IPS-15b (cell line): ENCODE measurements at regions not wholly inside any gene's neighbourhood (a gene's known extent, or its start where the extent isn't known, plus 50 kb on each side); places are given as distances from the start of the nearest gene placed in this dataset.

Experiments
- H3K27me3 ChIP-seq: one replicate; pipeline ENCODE4 v1.6.1; 2013; ENCODE audit warnings: low read length; ENCODE audit not compliant: control insufficient read depth, insufficient read depth
- H3K36me3 ChIP-seq: one replicate; pipeline ENCODE4 v1.6.1; 2013; ENCODE audit warnings: low read length; ENCODE audit not compliant: control insufficient read depth, insufficient read depth
- H3K4me1 ChIP-seq: one replicate; pipeline ENCODE4 v1.6.1; 2013; ENCODE audit warnings: mild to moderate bottlenecking, low read length; ENCODE audit not compliant: control insufficient read depth, insufficient read depth
- H3K4me3 ChIP-seq: one replicate; pipeline ENCODE4 v1.5.1; 2013; ENCODE audit warnings: low read depth, low read length
- H3K9ac ChIP-seq: one replicate; pipeline ENCODE4 v1.6.1; 2013; ENCODE audit warnings: low read depth, mild to moderate bottlenecking, low read length
- H3K9me3 ChIP-seq: one replicate; pipeline ENCODE4 v1.6.1; 2013; ENCODE audit warnings: mild to moderate bottlenecking, low read length; ENCODE audit not compliant: control insufficient read depth, insufficient read depth

DNA sequence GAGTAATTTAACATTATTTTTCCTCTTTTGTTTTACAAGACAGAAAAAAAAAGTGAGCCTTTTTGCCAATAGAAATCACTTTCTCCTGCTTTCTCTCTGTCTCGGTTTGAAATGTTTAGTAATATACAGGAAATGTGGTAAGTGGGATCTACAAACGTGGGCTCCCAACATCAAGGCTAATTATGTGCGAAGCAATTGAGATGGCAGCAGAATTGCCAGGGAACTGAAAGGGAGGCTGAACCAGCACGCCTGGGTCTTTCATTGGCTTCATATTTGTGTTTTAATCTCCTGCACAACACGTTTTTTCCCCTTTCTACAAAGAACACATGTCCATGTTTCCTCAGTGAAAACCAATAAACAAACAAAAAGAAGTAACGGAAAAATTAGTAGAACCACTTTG, 743.9 kb upstream of the SOX9 start:
- H3K27me3 ChIP-seq = no peaks in the 10 kb centered on the region
- H3K9ac ChIP-seq = no peak overlapping the region
- H3K36me3 ChIP-seq = no peaks in the 10 kb centered on the region
- H3K4me3 ChIP-seq = no peak overlapping the region
- H3K9me3 ChIP-seq = no peaks in the 10 kb centered on the region
- no peaks in the 10 kb centered on the region for H3K4me1 ChIP-seq

DNA sequence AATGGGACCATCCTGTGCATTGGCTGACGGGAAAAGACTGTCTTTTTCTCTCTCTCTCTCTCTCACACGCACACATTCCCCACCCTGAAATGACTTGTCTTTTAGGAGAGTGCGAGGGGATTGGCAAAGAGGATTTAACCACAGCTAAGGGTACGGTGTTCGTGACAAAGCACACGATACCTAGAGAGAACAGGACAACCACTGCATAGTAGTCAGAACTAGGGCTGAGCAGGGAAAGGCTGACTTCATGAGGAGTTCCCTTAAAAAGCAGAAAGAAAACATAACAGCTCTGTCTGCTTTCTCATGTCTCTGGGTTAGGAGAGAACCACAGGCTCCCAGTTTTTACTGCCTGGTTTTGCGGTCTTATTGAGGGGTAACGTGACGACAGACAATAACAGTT, 742.8 kb upstream of the SOX9 start:
- H3K36me3 ChIP-seq = no peaks in the 10 kb centered on the region
- no peaks in the 10 kb centered on the region for H3K4me1 ChIP-seq
- no peak overlapping the region for H3K4me3 ChIP-seq
- H3K27me3 ChIP-seq = no peaks in the 10 kb centered on the region
- no peaks in the 10 kb centered on the region for H3K9me3 ChIP-seq
- H3K9ac ChIP-seq = no peak overlapping the region

DNA sequence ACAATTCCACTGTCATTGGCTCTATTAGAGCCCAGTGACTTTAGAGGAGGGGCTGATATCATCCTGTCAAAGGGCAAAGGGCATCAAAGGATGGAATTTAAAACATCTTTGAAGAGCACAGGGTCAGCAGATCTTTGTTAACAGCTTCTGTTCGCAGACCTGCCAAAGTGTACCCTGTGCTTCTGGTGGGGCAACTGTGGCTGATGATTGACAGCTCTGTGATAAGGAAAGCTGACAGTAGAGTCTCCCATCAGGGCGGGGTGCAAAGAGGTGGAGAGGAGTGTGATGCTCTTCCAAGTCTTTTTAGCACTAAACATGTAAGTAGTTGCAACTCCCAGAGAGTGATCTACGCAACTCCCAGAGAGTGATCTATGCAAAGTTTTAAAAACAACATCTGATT, 742.1 kb upstream of the SOX9 start:
- Histone ChIP-seq H3K4me3 (no peak overlapping the region), H3K9me3 (no peaks in the 10 kb centered on the region), H3K36me3 (no peaks in the 10 kb centered on the region), H3K27me3 (no peaks in the 10 kb centered on the region), H3K9ac (no peak overlapping the region), H3K4me1 (no peaks in the 10 kb centered on the region)

DNA sequence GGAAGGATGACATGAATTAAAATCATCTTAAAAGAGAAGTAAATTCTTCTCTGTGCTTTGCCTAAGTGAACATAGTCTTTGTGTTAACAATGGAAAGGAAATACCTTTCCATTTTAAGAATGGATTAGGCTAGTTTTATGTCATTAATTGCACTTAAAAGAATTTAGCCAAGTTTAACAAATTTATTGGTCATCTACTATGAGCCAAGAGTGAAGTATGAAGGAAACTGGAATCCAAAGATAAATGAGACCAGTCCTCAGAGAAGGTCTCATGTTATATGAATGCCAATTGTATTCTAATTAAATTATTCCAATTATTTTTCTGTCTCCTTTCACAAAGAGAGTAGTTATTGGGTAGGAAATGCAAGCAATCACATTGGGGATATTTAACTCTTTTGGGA, 741.3 kb upstream of the SOX9 start:
- Histone ChIP-seq H3K36me3 (no peaks in the 10 kb centered on the region), H3K4me3 (no peak overlapping the region), H3K9ac (no peak overlapping the region), H3K4me1 (no peaks in the 10 kb centered on the region), H3K9me3 (no peaks in the 10 kb centered on the region), H3K27me3 (no peaks in the 10 kb centered on the region)

DNA sequence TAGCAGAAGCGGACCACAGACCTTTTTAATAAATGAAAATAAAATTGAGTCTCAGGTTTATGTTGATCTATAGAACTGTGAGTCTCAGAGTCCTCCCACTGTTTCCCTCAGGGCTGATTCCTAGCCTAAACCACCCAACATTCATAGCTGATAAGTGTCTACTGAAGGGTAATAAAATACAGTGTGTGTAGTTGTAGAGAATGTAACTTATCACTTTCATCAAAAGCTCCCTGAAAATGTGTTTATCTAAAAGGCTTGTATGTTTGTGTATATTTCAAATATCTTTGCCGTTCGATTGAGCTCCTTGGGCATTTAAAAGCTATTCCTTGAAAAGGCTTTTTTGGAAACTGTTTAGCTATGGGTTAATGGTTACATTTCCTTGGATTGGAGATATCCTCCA, 740.3 kb upstream of the SOX9 start:
- H3K36me3 ChIP-seq = no peaks in the 10 kb centered on the region
- H3K9ac ChIP-seq = no peak overlapping the region
- no peaks in the 10 kb centered on the region for H3K4me1 ChIP-seq
- H3K9me3 ChIP-seq = no peaks in the 10 kb centered on the region
- H3K27me3 ChIP-seq = no peaks in the 10 kb centered on the region
- no peak overlapping the region for H3K4me3 ChIP-seq

DNA sequence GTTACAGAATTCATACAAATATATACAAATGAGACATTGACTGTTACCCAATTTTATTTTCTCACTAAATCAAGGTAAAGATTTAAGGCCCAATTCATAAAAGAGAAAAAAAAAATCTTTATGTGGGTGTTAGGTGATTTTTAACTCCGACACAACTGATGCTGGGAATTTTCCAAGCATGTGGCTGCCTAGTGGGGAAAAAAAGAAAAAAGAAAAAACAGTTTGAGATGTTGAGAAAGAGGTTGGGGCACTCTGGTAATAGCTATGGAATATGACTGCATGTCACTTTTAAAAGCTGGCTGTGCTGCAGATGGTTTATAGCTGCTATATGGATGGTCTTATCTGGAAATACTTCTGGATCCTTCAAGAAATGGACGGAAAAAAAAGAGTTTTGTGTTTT, 739.9 kb upstream of the SOX9 start:
- Histone ChIP-seq H3K4me3 (no peak overlapping the region), H3K36me3 (no peaks in the 10 kb centered on the region), H3K9me3 (no peaks in the 10 kb centered on the region), H3K27me3 (no peaks in the 10 kb centered on the region), H3K4me1 (no peaks in the 10 kb centered on the region), H3K9ac (no peak overlapping the region)

DNA sequence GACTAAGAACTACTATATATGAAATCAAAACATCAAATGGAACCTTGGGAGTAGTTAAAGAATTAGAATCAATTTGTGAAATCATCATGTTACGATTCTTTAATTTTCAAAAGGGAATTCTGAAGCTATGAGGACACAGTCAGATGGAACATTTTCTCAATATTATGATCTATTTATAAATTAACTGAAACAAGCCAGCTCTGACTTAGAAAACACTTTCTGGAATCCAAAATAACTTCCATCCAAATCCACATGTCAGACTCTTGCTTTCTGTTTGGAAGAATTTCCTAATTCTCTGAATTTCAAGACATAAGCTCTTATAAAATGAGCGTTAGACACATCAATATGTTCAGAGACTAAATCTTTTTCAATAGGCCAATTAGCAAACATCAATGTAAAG, 737.7 kb upstream of the SOX9 start:
- no peaks in the 10 kb centered on the region for H3K36me3 ChIP-seq
- no peak overlapping the region for H3K9ac ChIP-seq
- H3K4me3 ChIP-seq = no peak overlapping the region
- H3K27me3 ChIP-seq = no peaks in the 10 kb centered on the region
- no peaks in the 10 kb centered on the region for H3K4me1 ChIP-seq
- no peaks in the 10 kb centered on the region for H3K9me3 ChIP-seq

DNA sequence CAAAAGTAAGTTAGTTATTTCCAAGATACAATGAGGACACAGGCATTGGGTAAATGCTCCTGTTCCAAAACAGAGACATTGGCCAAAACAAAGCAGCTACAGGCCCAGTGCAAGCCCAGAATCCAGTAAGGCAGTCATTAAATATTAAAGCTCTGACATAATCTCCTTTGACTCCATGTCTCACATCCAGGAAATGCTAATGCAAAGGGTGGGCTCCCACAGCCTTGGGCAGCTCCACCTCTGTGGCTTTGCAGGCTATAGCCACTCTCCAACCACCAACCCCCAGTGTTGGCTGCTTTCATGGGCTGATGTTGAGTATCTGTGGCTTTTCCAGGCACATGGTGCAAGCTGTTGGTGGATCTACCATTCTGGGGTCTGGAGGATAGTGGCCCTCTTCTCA, 733.4 kb upstream of the SOX9 start:
- H3K27me3 ChIP-seq = no peaks in the 10 kb centered on the region

DNA sequence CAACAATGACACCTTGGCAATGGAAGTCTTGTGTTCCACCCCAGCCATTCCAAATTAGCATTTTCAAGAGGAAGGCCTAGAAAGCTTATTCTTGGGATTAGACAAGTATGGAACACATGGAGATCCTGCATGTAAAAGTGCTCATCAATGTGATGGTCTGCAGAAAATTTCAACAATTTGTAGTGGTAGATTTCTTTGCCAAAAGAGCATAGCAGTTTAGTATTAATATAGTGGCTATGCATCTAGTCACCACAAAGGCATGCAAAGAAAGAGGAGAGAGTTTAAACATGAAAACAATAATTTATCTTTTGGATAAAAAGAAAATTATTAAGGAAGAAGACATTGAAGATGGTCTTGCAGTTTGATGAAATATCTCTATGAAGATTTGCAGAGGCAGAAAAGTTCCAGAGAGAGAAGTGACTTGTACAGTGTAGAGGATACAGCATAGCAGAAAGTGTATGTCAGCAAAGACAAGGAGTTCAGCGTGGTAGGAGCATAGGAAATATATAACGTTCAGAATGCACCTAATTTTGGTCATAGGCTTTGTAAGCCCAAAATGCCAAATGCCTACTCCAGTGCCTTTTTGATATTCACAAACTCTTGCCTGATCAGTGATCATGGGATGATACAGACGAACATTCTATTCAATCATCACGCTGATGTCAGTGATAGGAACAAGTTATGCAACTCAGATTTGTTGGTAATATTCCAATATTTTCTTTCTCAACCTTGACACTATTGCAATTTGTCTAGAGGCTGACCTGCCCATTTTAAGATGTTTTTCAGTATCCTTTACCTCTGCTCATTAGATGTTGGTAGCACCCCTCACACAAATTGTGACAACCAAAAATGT, 727.9 kb upstream of the SOX9 start:
- no peaks in the 10 kb centered on the region for H3K9me3 ChIP-seq
- H3K4me1 ChIP-seq = no peaks in the 10 kb centered on the region
- no peak overlapping the region for H3K4me3 ChIP-seq
- H3K9ac ChIP-seq = no peak overlapping the region
- H3K27me3 ChIP-seq = no peaks in the 10 kb centered on the region
- no peaks in the 10 kb centered on the region for H3K36me3 ChIP-seq

More for the DNA sequence above, 733.4 kb upstream of the SOX9 start:
- no peak overlapping the region for H3K4me3 ChIP-seq
- H3K36me3 ChIP-seq = no peaks in the 10 kb centered on the region
- H3K4me1 ChIP-seq = no peaks in the 10 kb centered on the region
- H3K9me3 ChIP-seq = no peaks in the 10 kb centered on the region
- no peak overlapping the region for H3K9ac ChIP-seq

DNA sequence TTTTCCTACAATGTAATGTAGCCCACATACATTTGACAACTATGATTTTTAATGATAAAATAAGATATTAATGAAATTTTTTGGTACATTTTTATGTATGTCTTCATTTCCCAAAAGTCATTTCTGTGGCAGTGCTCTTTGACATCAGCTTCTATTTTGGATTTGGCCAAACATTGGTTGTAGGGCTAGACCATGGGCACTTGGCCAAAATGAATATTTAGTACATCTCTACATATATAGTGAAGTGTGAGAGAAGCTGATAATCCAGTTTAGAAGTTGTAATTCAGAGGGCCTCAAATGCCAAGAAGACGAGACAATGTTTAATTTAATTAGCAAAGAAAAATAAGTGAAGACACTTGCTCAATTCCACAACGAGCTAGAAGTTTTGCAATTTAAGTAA, 724.9 kb upstream of the SOX9 start:
- H3K9ac ChIP-seq = no peak overlapping the region
- H3K9me3 ChIP-seq = no peaks in the 10 kb centered on the region
- no peaks in the 10 kb centered on the region for H3K36me3 ChIP-seq
- H3K4me1 ChIP-seq = no peaks in the 10 kb centered on the region
- no peaks in the 10 kb centered on the region for H3K27me3 ChIP-seq
- H3K4me3 ChIP-seq = no peak overlapping the region

DNA sequence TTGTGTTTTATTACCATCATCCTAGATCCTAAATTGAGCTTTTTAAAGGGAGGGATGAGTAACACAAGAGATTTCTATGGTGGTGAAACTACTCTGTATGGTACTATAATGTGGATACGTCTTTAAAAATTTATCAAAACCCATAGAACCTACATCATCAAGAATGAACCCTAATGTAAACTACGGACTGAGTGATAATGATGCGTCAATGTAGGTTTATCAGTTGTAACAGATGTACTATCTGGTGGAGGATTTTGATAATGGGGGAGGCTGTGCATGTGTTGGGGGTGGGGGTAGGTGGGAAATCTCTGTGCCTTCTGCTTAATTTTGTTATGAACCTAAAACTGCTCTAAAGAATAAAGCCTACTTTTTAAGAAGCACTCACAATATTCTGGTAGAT, 724.1 kb upstream of the SOX9 start:
- H3K9me3 ChIP-seq = no peaks in the 10 kb centered on the region
- no peaks in the 10 kb centered on the region for H3K27me3 ChIP-seq
- H3K9ac ChIP-seq = no peak overlapping the region
- H3K4me1 ChIP-seq = no peaks in the 10 kb centered on the region
- H3K36me3 ChIP-seq = no peaks in the 10 kb centered on the region
- no peak overlapping the region for H3K4me3 ChIP-seq

DNA sequence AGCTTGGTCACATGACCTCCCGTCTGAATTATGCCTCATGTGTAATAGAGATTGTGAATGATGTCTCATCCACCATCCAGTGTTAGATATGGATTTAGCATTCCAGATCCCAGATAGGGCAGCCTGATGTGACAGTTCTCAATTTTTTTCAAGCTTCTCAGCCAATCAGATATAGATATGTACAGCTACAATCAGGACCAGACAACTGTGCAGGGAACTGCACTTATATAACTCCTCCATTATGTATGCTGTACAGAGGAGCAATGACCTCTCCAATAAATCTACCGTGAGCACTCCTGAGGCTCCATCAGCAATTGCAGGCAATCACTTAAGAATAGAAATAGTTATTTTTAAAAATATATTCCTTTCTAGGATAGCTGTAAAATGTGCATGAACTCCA, 722.8 kb upstream of the SOX9 start:
- Histone ChIP-seq H3K4me1 (no peaks in the 10 kb centered on the region), H3K4me3 (no peak overlapping the region), H3K36me3 (no peaks in the 10 kb centered on the region), H3K27me3 (no peaks in the 10 kb centered on the region), H3K9me3 (no peaks in the 10 kb centered on the region), H3K9ac (no peak overlapping the region)
